Right lobe of liver (tissue), 6 donors: ENCODE measurements at regions not wholly inside any gene's neighbourhood (a gene's known extent, or its start where the extent isn't known, plus 50 kb on each side); places are given as distances from the start of the nearest gene placed in this dataset.
A peak's percentile ranks its signal among the peaks of the same experiment; 100 is the strongest.

ENCODE experiments used
- ATAC-seq, 4 donors: fragments of 200-7000 bp; cut with Tn5 transposase; one replicate each; pipeline ENCODE4 v1.9.1; 2020; ENCODE audit warnings: mild to moderate bottlenecking in 4 of 4, moderate library complexity in 4 of 4
- DNase-seq, 3 donors: peaks; one replicate each; pipeline ENCODE4 v3.0.0-alpha.2; 2020
- H3K27ac ChIP-seq, 3 donors: fragments of 200-600 bp; one replicate each; pipeline ENCODE4 v1.8.0; 2022
- H3K27me3 ChIP-seq, 2 donors: fragments of 200-600 bp; one replicate each; pipeline ENCODE4 v1.8.0; 2022
- H3K36me3 ChIP-seq, 4 donors: fragments of 200-600 bp; sonication (generic) in 1 of 4; one replicate each; pipeline versions ENCODE4 v1.5.1 to v1.8.0; 2017 to 2022; ENCODE audit warnings: control low read depth in 1 of 4
- H3K4me1 ChIP-seq, 4 donors: fragments of 200-600 bp; sonication (generic) in 1 of 4; one replicate each; pipeline versions ENCODE4 v1.5.1 to v1.8.0; 2017 to 2022; ENCODE audit warnings: control low read depth in 1 of 4
- H3K4me3 ChIP-seq, 3 donors: fragments of 200-600 bp; one replicate each; pipeline ENCODE4 v1.8.0; 2022
- H3K9me3 ChIP-seq, 4 donors: fragments of 200-600 bp; sonication (generic) in 1 of 4; one replicate each; pipeline versions ENCODE4 v1.5.1 to v1.8.0; 2017 to 2022; ENCODE audit warnings: control low read depth in 1 of 4
- CTCF ChIP-seq, 4 donors: fragments of 200-600 bp in 3 of 4; fragments of 450-650 bp in 1 of 4; IDR thresholded peaks; one replicate each; pipeline versions ENCODE4 v1.5.1 to v1.8.0; 2016 to 2022; ENCODE audit warnings: antibody characterized with exemption in 4 of 4, mild to moderate bottlenecking in 2 of 4
- POLR2A ChIP-seq: fragments of 450-650 bp; IDR thresholded peaks from one replicate; pipeline ENCODE4 v1.6.1; 2017; ENCODE audit warnings: antibody characterized with exemption, mild to moderate bottlenecking
- WGBS: methylation state at CpG from one replicate; pipeline ENCODE4 v1.1.6; 2018; ENCODE audit warnings: low coverage, low lambda C conversion rate; ENCODE audit not compliant: insufficient coverage; ENCODE audit errors: missing lambda C conversion rate; 5-methylcytosine and 5-hydroxymethylcytosine counted together
- intact Hi-C, 2 donors: fragments of 100-400 bp; cut with DNase I; formaldehyde crosslinking; loops; one replicate each; pipeline versions ENCODE4 v1.11.2 to v1.14.1; 2022
- donor health status: DM: no; HTN: yes; CAD: no.
- donor health status: DM: no; HTN: no; CAD: no.
- donor health status: DM: no; HTN: no; CAD: no.
- donor health status: DM: no; HTN: yes; CAD: no.
- donor health status: DM: no; HTN: yes; CAD: no.

GRCh38 chrX:66882101-66882500 lies 243.2 kb upstream of the EDA2R start:
- no peak for TF ChIP-seq CTCF (IDR thresholded peaks at IDR 0.05)
- no peak for TF ChIP-seq POLR2A
- H3K27ac ChIP-seq, result no peak overlapping the region
- no peaks in the 10 kb centered on the region for H3K27me3 ChIP-seq
- no peaks in the 10 kb centered on the region for H3K4me1 ChIP-seq
- ATAC-seq (no peak), DNase-seq (no peak)
- intact Hi-C loops, result no loop called here
- no peaks in the 10 kb centered on the region for H3K9me3 ChIP-seq
- no peak overlapping the region for H3K4me3 ChIP-seq
- 88% methylated on average over 1 of the region's 2 CpGs for WGBS
- no peaks in the 10 kb centered on the region for H3K36me3 ChIP-seq

- TF ChIP-seq CTCF (IDR thresholded peaks at IDR 0.05), result no peak
- no peak for TF ChIP-seq POLR2A
- no peak overlapping the region for H3K27ac ChIP-seq
These were observed 237.9 kb upstream of the EDA2R start for GRCh38 chrX:66876776-66877175.

GRCh38 chrX:66872771-66873170 lies 233.9 kb upstream of the EDA2R start:
- Histone ChIP-seq H3K27me3 (no peaks in the 10 kb centered on the region), H3K36me3 (no peaks in the 10 kb centered on the region), H3K27ac (no peak overlapping the region), H3K4me3 (no peak overlapping the region), H3K4me1 (peaks cover 0 to 4% (median 0%) of the 10 kb centered on the region in 4 donors), H3K9me3 (no peaks in the 10 kb centered on the region)
- TF ChIP-seq CTCF (IDR thresholded peaks at IDR 0.05), result no peak
- no peak for TF ChIP-seq POLR2A
- ATAC-seq (no peak), DNase-seq (no peak)
- intact Hi-C loops, result no loop called here

More at GRCh38 chrX:66876776-66877175, 237.9 kb upstream of the EDA2R start:
- no peaks in the 10 kb centered on the region for H3K27me3 ChIP-seq
- DNase-seq (no peak), ATAC-seq (no peak)
- peaks cover 0 to 4% (median 0%) of the 10 kb centered on the region in 4 donors for H3K4me1 ChIP-seq
- no peaks in the 10 kb centered on the region for H3K9me3 ChIP-seq
- H3K4me3 ChIP-seq, result no peak overlapping the region
- H3K36me3 ChIP-seq, result no peaks in the 10 kb centered on the region
- 4% methylated on average over 2 of the region's 2 CpGs for WGBS
- intact Hi-C loops, result no loop called here

GRCh38 chrX:66863721-66864120 lies 224.8 kb upstream of the EDA2R start:
- intact Hi-C loops, result no loop called here
- DNase-seq, result peak; percentile 66 to 78 (median 73)

More at GRCh38 chrX:66863721-66864120, 224.8 kb upstream of the EDA2R start:
- 22% methylated on average over 2 of the region's 2 CpGs for WGBS
- Histone ChIP-seq H3K27me3 (no peaks in the 10 kb centered on the region), H3K4me3 (no peak overlapping the region), H3K4me1 (peaks cover 0 to 5% (median 0%) of the 10 kb centered on the region in 4 donors), H3K27ac (peak overlapping the region in 2 of 3 donors; percentile 17 to 35), H3K9me3 (no peaks in the 10 kb centered on the region), H3K36me3 (no peaks in the 10 kb centered on the region)
- TF ChIP-seq CTCF (IDR thresholded peaks at IDR 0.05) (no peak), POLR2A (no peak)
- ATAC-seq, result peak; percentile 89 to 98 (median 92)
